ENCODE measurements at regions not wholly inside any gene's neighbourhood (a gene's known extent, or its start where the extent isn't known, plus 50 kb on each side); places are given as distances from the start of the nearest gene placed in this dataset.
"Not testable (repeated sequence)": the region's sequence is repeated elsewhere in the genome, so short reads cannot be mapped to it uniquely, and the experiment has no call there.

GRCh38 chr2:154961676-154962075 is 263.2 kb downstream of the KCNJ3 start:
- TF ChIP-seq POLR2AphosphoS5 (IDR thresholded peaks at IDR 0.05), result no peak
- no peak for TF ChIP-seq POLR2A (IDR thresholded peaks at IDR 0.05)
- no peak for TF ChIP-seq EP300 (IDR thresholded peaks at IDR 0.05; ENCODE audit: low read depth)
- TF ChIP-seq CTCF (IDR thresholded peaks at IDR 0.05), result no peak
- Histone ChIP-seq H3K27me3 (no peaks in the 10 kb centered on the region), H3K4me1 (no peaks in the 10 kb centered on the region), H3K27ac (no peak overlapping the region), H3K36me3 (no peaks in the 10 kb centered on the region), H3K4me3 (no peak overlapping the region), H3K9me3 (no peaks in the 10 kb centered on the region)
- in situ Hi-C loops (cut with MboI; ENCODE audit: low pct_ligation_motif_present in 1 of 4, low pct_unique_long_range_greater_than_20kb in 1 of 4, low sequenced_read_pairs in 3 of 4) (no loop called here), intact Hi-C loops (cut with DNase I; ENCODE audit: low total_unique reads) (no loop called here)
- 90 to 91% methylated on average over 2 of the region's 2 CpGs for WGBS, 2 donors (ENCODE audit: low coverage in 1 of 2)
- no peak for DNase-seq

GRCh38 chr2:154960802-154961583 is 262.5 kb downstream of the KCNJ3 start:
- intact Hi-C loops (cut with DNase I; ENCODE audit: low total_unique reads) (no loop called here), in situ Hi-C loops (cut with MboI; ENCODE audit: low pct_ligation_motif_present in 1 of 4, low pct_unique_long_range_greater_than_20kb in 1 of 4, low sequenced_read_pairs in 3 of 4) (no loop called here)
- Histone ChIP-seq H3K27me3 (no peaks in the 10 kb centered on the region), H3K36me3 (no peaks in the 10 kb centered on the region), H3K4me3 (no peak overlapping the region), H3K27ac (no peak overlapping the region), H3K4me1 (no peaks in the 10 kb centered on the region), H3K9me3 (no peaks in the 10 kb centered on the region)
- 52 to 60% methylated on average over 3 of the region's 3 CpGs for WGBS, 2 donors (ENCODE audit: low coverage in 1 of 2)
- no peak for DNase-seq
- TF ChIP-seq CTCF (IDR thresholded peaks at IDR 0.05) (no peak), POLR2A (IDR thresholded peaks at IDR 0.05) (no peak), POLR2AphosphoS5 (IDR thresholded peaks at IDR 0.05) (no peak), EP300 (IDR thresholded peaks at IDR 0.05; ENCODE audit: low read depth) (no peak)

- H3K27me3 ChIP-seq, result no peaks in the 10 kb centered on the region
- TF ChIP-seq POLR2AphosphoS5 (IDR thresholded peaks at IDR 0.05) (no peak), POLR2A (IDR thresholded peaks at IDR 0.05) (no peak), CTCF (IDR thresholded peaks at IDR 0.05) (no peak), EP300 (IDR thresholded peaks at IDR 0.05; ENCODE audit: low read depth) (no peak)
- H3K4me1 ChIP-seq, result no peaks in the 10 kb centered on the region
- H3K9me3 ChIP-seq, result no peaks in the 10 kb centered on the region
- intact Hi-C loops (cut with DNase I; ENCODE audit: low total_unique reads) (no loop called here), in situ Hi-C loops (cut with MboI; ENCODE audit: low pct_ligation_motif_present in 1 of 4, low pct_unique_long_range_greater_than_20kb in 1 of 4, low sequenced_read_pairs in 3 of 4) (no loop called here)
- no peak for DNase-seq
- H3K36me3 ChIP-seq, result no peaks in the 10 kb centered on the region
- no peak overlapping the region for H3K4me3 ChIP-seq
- 63 to 67% methylated on average over 4 of the region's 4 CpGs for WGBS, 2 donors (ENCODE audit: low coverage in 1 of 2)
- H3K27ac ChIP-seq, result no peak overlapping the region
Measured at GRCh38 chr2:154952346-154952980, 254.0 kb downstream of the KCNJ3 start.

DNA sequence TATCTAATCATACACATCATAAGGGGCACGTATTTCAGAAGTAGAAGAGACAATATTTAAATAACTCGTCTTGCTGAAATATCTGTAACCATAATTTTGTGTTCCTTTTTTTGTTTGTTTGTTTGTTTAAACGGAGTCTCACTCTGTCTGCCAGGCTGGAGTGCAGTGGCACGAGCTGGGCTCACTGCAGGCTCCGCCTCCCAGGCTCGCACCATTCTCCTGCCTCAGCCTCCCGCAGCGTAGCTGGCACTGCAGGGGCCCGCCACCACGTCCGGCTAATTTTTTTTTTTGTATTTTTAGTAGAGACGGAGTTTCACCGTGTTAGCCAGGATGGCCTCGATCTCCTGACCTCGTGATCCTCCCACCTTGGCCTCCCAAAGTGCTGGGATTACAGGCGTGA is 248.9 kb downstream of the KCNJ3 start:
- H3K27me3 ChIP-seq; H3K4me1 ChIP-seq; intact Hi-C loops (cut with DNase I; ENCODE audit: low total_unique reads); DNase-seq; H3K36me3 ChIP-seq; H3K9me3 ChIP-seq; in situ Hi-C loops (cut with MboI; ENCODE audit: low pct_ligation_motif_present in 1 of 4, low pct_unique_long_range_greater_than_20kb in 1 of 4, low sequenced_read_pairs in 3 of 4); H3K27ac ChIP-seq; H3K4me3 ChIP-seq: not testable (repeated sequence)
- WGBS, 2 donors (ENCODE audit: low coverage in 1 of 2), result 84 to 85% methylated on average over 4 to 16 of the region's 16 CpGs
